ENCODE measurements at regions not wholly inside any gene's neighbourhood (a gene's known extent, or its start where the extent isn't known, plus 50 kb on each side); places are given as distances from the start of the nearest gene placed in this dataset.

DNA sequence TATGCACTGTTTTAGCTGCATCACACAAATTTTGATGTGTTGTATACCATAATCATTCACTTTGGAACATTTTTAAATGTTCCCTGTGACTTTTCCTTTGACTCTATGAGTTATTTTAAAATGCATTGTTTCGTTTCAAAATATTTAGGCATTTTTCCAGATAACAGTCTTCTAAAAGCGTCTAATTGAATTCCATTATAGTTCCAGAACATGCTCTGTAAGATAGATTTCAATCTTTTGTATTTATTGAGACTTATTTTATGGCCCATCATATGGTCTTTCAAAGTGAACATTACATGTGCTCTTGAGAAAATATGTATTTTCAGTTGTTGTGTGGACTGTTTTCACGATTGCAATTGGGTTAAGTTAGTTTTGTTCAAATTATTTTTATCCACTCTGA, 98.7 kb upstream of the ARHGAP5 start:
- Histone ChIP-seq H3K4me3 (no peak overlapping the region), H3K4me1 (no peaks in the 10 kb centered on the region), H3K9me3 (peaks cover 0 to 10% (median 5%) of the 10 kb centered on the region in 4 donors), H3K36me3 (no peaks in the 10 kb centered on the region), H3K27ac (no peak overlapping the region), H3K27me3 (no peaks in the 10 kb centered on the region)
- intact Hi-C loops (cut with DNase I), result no loop called here
- TF ChIP-seq CTCF (IDR thresholded peaks at IDR 0.05) (no peak), POLR2AphosphoS5 (IDR thresholded peaks at IDR 0.05) (no peak), POLR2A (IDR thresholded peaks at IDR 0.05) (no peak), EP300 (IDR thresholded peaks at IDR 0.05) (no peak)
- WGBS, 2 donors, result 67 to 84% methylated on average over 3 of the region's 3 CpGs
- no peak for DNase-seq

DNA sequence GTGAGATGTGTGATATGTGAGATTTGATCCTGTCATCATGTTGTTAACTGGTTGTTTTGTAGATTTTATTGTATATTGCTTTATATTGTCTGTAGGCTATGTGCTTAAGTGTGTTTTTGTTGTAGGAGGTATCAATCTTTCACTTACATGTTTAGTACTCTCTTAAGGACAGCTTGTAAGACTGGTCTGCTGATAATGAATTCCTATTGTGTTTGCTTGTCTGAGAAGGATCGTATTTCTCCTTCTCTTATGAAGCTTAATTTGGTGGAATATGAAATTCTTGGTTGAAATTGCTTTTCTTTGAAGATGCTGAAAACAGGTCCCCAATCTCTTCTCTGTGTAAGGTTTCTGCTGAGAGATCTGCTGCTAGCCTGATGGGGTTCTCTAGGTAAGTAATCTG, 94.5 kb upstream of the ARHGAP5 start:
- Histone ChIP-seq H3K4me3 (no peak overlapping the region), H3K27me3 (no peaks in the 10 kb centered on the region), H3K4me1 (no peaks in the 10 kb centered on the region), H3K9me3 (peaks cover 0 to 10% (median 5%) of the 10 kb centered on the region in 4 donors), H3K27ac (no peak overlapping the region), H3K36me3 (no peaks in the 10 kb centered on the region)
- WGBS, 2 donors, result 93% methylated on average over 1 of the region's 1 CpG
- no peak for DNase-seq
- TF ChIP-seq POLR2A (IDR thresholded peaks at IDR 0.05) (no peak), EP300 (IDR thresholded peaks at IDR 0.05) (no peak), POLR2AphosphoS5 (IDR thresholded peaks at IDR 0.05) (no peak), CTCF (IDR thresholded peaks at IDR 0.05) (no peak)
- intact Hi-C loops (cut with DNase I), result no loop called here

DNA sequence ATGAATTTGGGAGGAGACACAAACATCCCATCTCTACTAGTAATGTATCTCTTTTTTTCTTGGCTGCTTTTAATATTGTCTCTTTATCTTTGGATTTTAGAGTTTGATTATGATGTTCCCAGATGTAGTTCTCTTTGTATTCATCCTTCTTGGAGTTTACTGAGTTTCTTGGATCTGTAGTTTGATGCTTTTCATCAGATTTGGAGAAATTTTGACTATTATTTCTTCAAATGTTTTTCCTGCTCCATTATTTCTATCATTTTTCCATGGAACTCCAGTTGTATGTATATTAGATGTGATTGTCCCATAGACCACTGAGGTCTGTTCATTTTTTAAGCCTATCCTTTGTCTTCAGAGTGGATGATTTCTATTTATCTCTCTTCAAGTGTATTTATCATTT, 90.7 kb upstream of the ARHGAP5 start:
- H3K9me3 ChIP-seq, result peaks cover 0 to 10% (median 5%) of the 10 kb centered on the region in 4 donors
- H3K36me3 ChIP-seq, result no peaks in the 10 kb centered on the region
- TF ChIP-seq CTCF (IDR thresholded peaks at IDR 0.05), result no peak
- no peak for TF ChIP-seq POLR2AphosphoS5 (IDR thresholded peaks at IDR 0.05)
- TF ChIP-seq EP300 (IDR thresholded peaks at IDR 0.05), result no peak
- no peak for TF ChIP-seq POLR2A (IDR thresholded peaks at IDR 0.05)
- no peak overlapping the region for H3K27ac ChIP-seq
- H3K27me3 ChIP-seq, result no peaks in the 10 kb centered on the region
- H3K4me1 ChIP-seq, result peaks cover 0 to 31% (median 20%) of the 10 kb centered on the region in 4 donors
- H3K4me3 ChIP-seq, result no peak overlapping the region
- DNase-seq, result no peak
- intact Hi-C loops (cut with DNase I), result no loop called here

DNA sequence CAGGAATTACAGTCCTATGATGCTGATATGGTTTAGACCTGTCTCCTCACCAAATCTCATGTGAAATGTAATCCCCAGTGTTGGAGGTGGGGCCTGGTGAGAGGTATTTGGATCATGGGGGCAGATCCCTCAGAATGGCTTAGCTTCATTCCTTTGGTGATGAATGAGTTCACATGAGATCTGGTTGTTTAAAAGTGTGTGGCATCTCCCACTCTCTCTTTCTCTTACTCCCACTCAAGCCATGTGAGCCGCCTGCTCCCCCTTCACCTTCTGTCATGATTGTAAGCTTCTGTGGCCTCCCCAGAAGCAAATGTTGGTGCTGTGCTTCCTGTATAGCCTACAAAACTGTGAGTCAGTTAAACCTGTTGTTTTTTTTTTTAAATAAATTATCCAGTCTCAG, 89.4 kb upstream of the ARHGAP5 start:
- Histone ChIP-seq H3K9me3 (peaks cover 0 to 1% (median 0%) of the 10 kb centered on the region in 4 donors), H3K27me3 (no peaks in the 10 kb centered on the region), H3K36me3 (no peaks in the 10 kb centered on the region), H3K4me3 (no peak overlapping the region), H3K27ac (no peak overlapping the region), H3K4me1 (peaks cover 0 to 42% (median 28%) of the 10 kb centered on the region in 4 donors)
- intact Hi-C loops (cut with DNase I), result no loop called here
- WGBS, 2 donors, result 79 to 97% methylated on average over 1 of the region's 1 CpG
- DNase-seq, result no peak
- TF ChIP-seq EP300 (IDR thresholded peaks at IDR 0.05), result no peak
- TF ChIP-seq POLR2AphosphoS5 (IDR thresholded peaks at IDR 0.05), result no peak
- TF ChIP-seq CTCF (IDR thresholded peaks at IDR 0.05), result no peak
- TF ChIP-seq POLR2A (IDR thresholded peaks at IDR 0.05), result no peak

DNA sequence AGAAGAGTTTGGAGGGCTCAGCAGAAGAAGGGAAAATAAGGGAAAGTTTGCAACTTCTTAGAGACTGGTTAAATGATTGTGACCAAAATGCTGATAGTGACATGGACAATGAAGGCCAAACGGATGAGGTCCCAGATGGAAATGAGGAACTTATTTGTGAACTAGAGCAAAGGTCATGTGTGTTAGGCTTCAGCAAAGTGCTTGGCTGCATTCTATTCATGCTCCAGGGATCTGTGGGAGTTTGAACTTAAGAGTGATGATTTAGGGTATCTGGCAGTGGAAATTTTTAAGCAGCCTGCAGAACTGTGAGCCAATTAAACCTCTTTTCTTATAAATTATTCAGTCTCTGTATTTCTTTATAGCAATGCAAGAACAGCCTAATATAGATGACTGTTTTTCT, 88.9 kb upstream of the ARHGAP5 start:
- Histone ChIP-seq H3K36me3 (no peaks in the 10 kb centered on the region), H3K27ac (no peak overlapping the region), H3K27me3 (no peaks in the 10 kb centered on the region), H3K4me3 (no peak overlapping the region), H3K4me1 (peaks cover 0 to 43% (median 30%) of the 10 kb centered on the region in 4 donors), H3K9me3 (no peaks in the 10 kb centered on the region)
- no peak for DNase-seq
- 37 to 68% methylated on average over 1 of the region's 1 CpG for WGBS, 2 donors
- no peak for TF ChIP-seq POLR2A (IDR thresholded peaks at IDR 0.05)
- TF ChIP-seq EP300 (IDR thresholded peaks at IDR 0.05), result no peak
- no peak for TF ChIP-seq POLR2AphosphoS5 (IDR thresholded peaks at IDR 0.05)
- no peak for TF ChIP-seq CTCF (IDR thresholded peaks at IDR 0.05)
- intact Hi-C loops (cut with DNase I), result no loop called here
